ENCODE measurements at regions not wholly inside any gene's neighbourhood (a gene's known extent, or its start where the extent isn't known, plus 50 kb on each side); places are given as distances from the start of the nearest gene placed in this dataset.
"Not testable (repeated sequence)": the region's sequence is repeated elsewhere in the genome, so short reads cannot be mapped to it uniquely, and the experiment has no call there.

GRCh38 chr18:40292985-40293710 is 1661.9 kb upstream of the PIK3C3 start:
- no peak overlapping the region for H3K4me3 ChIP-seq (ENCODE audit: low read depth, low read length)
- no peak for DNase-seq (ENCODE audit: low read depth)
- TF ChIP-seq MAX (IDR thresholded peaks at IDR 0.05; ENCODE audit: low read depth, low read length) (no peak), CTCF (IDR thresholded peaks at IDR 0.05; ENCODE audit: low read depth, low read length) (no peak), MYC (IDR thresholded peaks at IDR 0.05; ENCODE audit: low read depth, low read length) (no peak), POLR2A (IDR thresholded peaks at IDR 0.05; ENCODE audit: extremely low read depth, insufficient read length) (no peak)

- no peak overlapping the region for H3K4me3 ChIP-seq (ENCODE audit: low read depth, low read length)
- DNase-seq (ENCODE audit: low read depth) = no peak
- no peak for TF ChIP-seq POLR2A (IDR thresholded peaks at IDR 0.05; ENCODE audit: extremely low read depth, insufficient read length)
Observed at GRCh38 chr18:40283560-40283959, 1671.5 kb upstream of the PIK3C3 start.

GRCh38 chr18:40281356-40281755 is 1673.7 kb upstream of the PIK3C3 start:
- not testable (repeated sequence) for H3K4me3 ChIP-seq (ENCODE audit: low read depth, low read length); DNase-seq (ENCODE audit: low read depth)

- TF ChIP-seq CTCF (IDR thresholded peaks at IDR 0.05; ENCODE audit: low read depth, low read length) (no peak), POLR2A (IDR thresholded peaks at IDR 0.05; ENCODE audit: extremely low read depth, insufficient read length) (no peak), MYC (IDR thresholded peaks at IDR 0.05; ENCODE audit: low read depth, low read length) (no peak), MAX (IDR thresholded peaks at IDR 0.05; ENCODE audit: low read depth, low read length) (no peak)
- DNase-seq (ENCODE audit: low read depth) = no peak
- no peak overlapping the region for H3K4me3 ChIP-seq (ENCODE audit: low read depth, low read length)
Observed at GRCh38 chr18:40274618-40275196, 1680.3 kb upstream of the PIK3C3 start.

GRCh38 chr18:40272630-40273231 is 1682.3 kb upstream of the PIK3C3 start:
- no peak overlapping the region for H3K4me3 ChIP-seq (ENCODE audit: low read depth, low read length)
- DNase-seq (ENCODE audit: low read depth) = no peak
- no peak for TF ChIP-seq POLR2A (IDR thresholded peaks at IDR 0.05; ENCODE audit: extremely low read depth, insufficient read length)
- no peak for TF ChIP-seq MAX (IDR thresholded peaks at IDR 0.05; ENCODE audit: low read depth, low read length)

GRCh38 chr18:40259115-40259835 is 1695.8 kb upstream of the PIK3C3 start:
- no peak overlapping the region for H3K4me3 ChIP-seq (ENCODE audit: low read depth, low read length)
- DNase-seq (ENCODE audit: low read depth) = no peak
- TF ChIP-seq POLR2A (IDR thresholded peaks at IDR 0.05; ENCODE audit: extremely low read depth, insufficient read length) = no peak
- TF ChIP-seq CTCF (IDR thresholded peaks at IDR 0.05; ENCODE audit: low read depth, low read length) = no peak
- TF ChIP-seq MYC (IDR thresholded peaks at IDR 0.05; ENCODE audit: low read depth, low read length) = no peak
- no peak for TF ChIP-seq MAX (IDR thresholded peaks at IDR 0.05; ENCODE audit: low read depth, low read length)

- TF ChIP-seq POLR2A (IDR thresholded peaks at IDR 0.05; ENCODE audit: extremely low read depth, insufficient read length) (no peak), MYC (IDR thresholded peaks at IDR 0.05; ENCODE audit: low read depth, low read length) (no peak), CTCF (IDR thresholded peaks at IDR 0.05; ENCODE audit: low read depth, low read length) (no peak), MAX (IDR thresholded peaks at IDR 0.05; ENCODE audit: low read depth, low read length) (no peak)
- no peak overlapping the region for H3K4me3 ChIP-seq (ENCODE audit: low read depth, low read length)
- DNase-seq (ENCODE audit: low read depth) = no peak
Observed at GRCh38 chr18:40258311-40258710, 1696.7 kb upstream of the PIK3C3 start.
